ENCODE measurements at regions not wholly inside any gene's neighbourhood (a gene's known extent, or its start where the extent isn't known, plus 50 kb on each side); places are given as distances from the start of the nearest gene placed in this dataset.

DNA sequence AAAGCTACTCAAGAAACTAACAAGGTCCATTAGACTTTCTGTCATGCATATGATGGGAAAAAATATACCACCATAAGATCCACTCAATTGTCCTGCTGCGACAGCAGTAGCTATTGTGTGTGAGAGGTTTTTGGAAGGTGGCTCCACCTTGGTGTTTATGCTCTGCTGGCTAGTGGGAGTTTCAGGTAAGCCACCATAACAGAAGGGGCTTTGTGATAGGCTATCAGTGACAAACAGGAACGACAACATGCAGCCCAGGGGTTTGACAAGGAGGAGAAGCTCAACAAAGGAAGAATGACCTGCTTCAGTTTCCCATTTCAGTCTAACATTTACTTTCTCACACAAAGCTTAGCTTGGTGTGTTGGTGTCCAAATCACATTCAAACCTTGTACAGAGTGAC lies 182.6 kb downstream of the ATOH1 start:
- TF ChIP-seq EP300 (IDR thresholded peaks at IDR 0.05), result no peak
- TF ChIP-seq CTCF (IDR thresholded peaks at IDR 0.05), result no peak
- no peak for TF ChIP-seq POLR2AphosphoS5 (IDR thresholded peaks at IDR 0.05)
- no peak for TF ChIP-seq POLR2A (IDR thresholded peaks at IDR 0.05)
- Histone ChIP-seq H3K27ac (no peak overlapping the region), H3K27me3 (no peaks in the 10 kb centered on the region), H3K4me3 (no peak overlapping the region), H3K36me3 (no peaks in the 10 kb centered on the region), H3K9me3 (no peaks in the 10 kb centered on the region), H3K4me1 (no peaks in the 10 kb centered on the region)
- DNase-seq, result no peak
- WGBS, 5 donors, result 30 to 51% (median 47%) methylated on average over 2 of the region's 2 CpGs
- intact Hi-C loops (cut with DNase I; ENCODE audit: low total_unique reads), result no loop called here

- no peaks in the 10 kb centered on the region for H3K4me1 ChIP-seq
- H3K9me3 ChIP-seq, result peaks cover 0 to 6% (median 0%) of the 10 kb centered on the region in 4 donors
- intact Hi-C loops (cut with DNase I; ENCODE audit: low total_unique reads), result no loop called here
- DNase-seq, result no peak
- WGBS, 5 donors, result 74 to 79% (median 75%) methylated on average over 3 of the region's 3 CpGs
- H3K27me3 ChIP-seq, result no peaks in the 10 kb centered on the region
- TF ChIP-seq POLR2A (IDR thresholded peaks at IDR 0.05) (no peak), POLR2AphosphoS5 (IDR thresholded peaks at IDR 0.05) (no peak), CTCF (IDR thresholded peaks at IDR 0.05) (no peak), EP300 (IDR thresholded peaks at IDR 0.05) (no peak)
- no peaks in the 10 kb centered on the region for H3K36me3 ChIP-seq
- H3K4me3 ChIP-seq, result no peak overlapping the region
- H3K27ac ChIP-seq, result no peak overlapping the region
Measured at GRCh38 chr4:94014484-94015136, 186.1 kb downstream of the ATOH1 start.

GRCh38 chr4:94015956-94016355 lies 187.4 kb downstream of the ATOH1 start:
- WGBS, 5 donors, result 79 to 97% (median 94%) methylated on average over 1 of the region's 1 CpG
- Histone ChIP-seq H3K4me3 (no peak overlapping the region), H3K27me3 (no peaks in the 10 kb centered on the region), H3K36me3 (no peaks in the 10 kb centered on the region), H3K4me1 (no peaks in the 10 kb centered on the region), H3K9me3 (peaks cover 0 to 6% (median 0%) of the 10 kb centered on the region in 4 donors), H3K27ac (no peak overlapping the region)
- intact Hi-C loops (cut with DNase I; ENCODE audit: low total_unique reads), result no loop called here
- no peak for TF ChIP-seq EP300 (IDR thresholded peaks at IDR 0.05)
- no peak for TF ChIP-seq POLR2AphosphoS5 (IDR thresholded peaks at IDR 0.05)
- no peak for TF ChIP-seq POLR2A (IDR thresholded peaks at IDR 0.05)
- no peak for TF ChIP-seq CTCF (IDR thresholded peaks at IDR 0.05)
- DNase-seq, result no peak

- no peaks in the 10 kb centered on the region for H3K27me3 ChIP-seq
- intact Hi-C loops (cut with DNase I; ENCODE audit: low total_unique reads), result no loop called here
- no peak for DNase-seq
- H3K36me3 ChIP-seq, result no peaks in the 10 kb centered on the region
- TF ChIP-seq EP300 (IDR thresholded peaks at IDR 0.05), result no peak
- TF ChIP-seq CTCF (IDR thresholded peaks at IDR 0.05), result no peak
- TF ChIP-seq POLR2AphosphoS5 (IDR thresholded peaks at IDR 0.05), result no peak
- TF ChIP-seq POLR2A (IDR thresholded peaks at IDR 0.05), result no peak
- H3K4me3 ChIP-seq, result no peak overlapping the region
- H3K27ac ChIP-seq, result no peak overlapping the region
- H3K4me1 ChIP-seq, result no peaks in the 10 kb centered on the region
- WGBS, 5 donors, result 36 to 44% (median 39%) methylated on average over 2 of the region's 2 CpGs
- no peaks in the 10 kb centered on the region for H3K9me3 ChIP-seq
Measured at GRCh38 chr4:94032754-94033153, 174.9 kb upstream of the SMARCAD1 start.
